ENCODE measurements at regions not wholly inside any gene's neighbourhood (a gene's known extent, or its start where the extent isn't known, plus 50 kb on each side); places are given as distances from the start of the nearest gene placed in this dataset.

DNA sequence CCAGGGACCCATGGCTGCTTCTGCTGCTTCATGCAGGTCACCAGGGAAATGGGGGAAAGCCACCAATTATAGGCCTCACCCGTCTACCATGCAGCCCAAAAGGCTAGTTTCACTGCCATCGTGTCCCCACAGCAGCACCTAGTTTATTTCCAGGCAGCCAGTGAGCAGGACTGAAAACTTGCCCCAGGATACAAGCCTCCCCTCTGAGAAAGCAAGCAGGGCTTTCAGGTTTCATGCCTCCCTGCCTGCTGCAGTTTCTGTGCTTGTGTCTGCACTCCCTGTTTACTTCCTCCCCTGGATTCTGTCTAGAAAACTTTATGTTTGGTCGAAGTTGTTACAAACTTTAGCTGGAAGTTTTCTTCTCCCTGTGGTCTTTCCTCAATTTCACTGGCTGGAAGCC lies 319.1 kb downstream of the ANXA1 start:
- DNase-seq, result no peak

- no peak for DNase-seq
Measured at GRCh38 chr9:73474002-73474600, 322.4 kb downstream of the ANXA1 start.

DNA sequence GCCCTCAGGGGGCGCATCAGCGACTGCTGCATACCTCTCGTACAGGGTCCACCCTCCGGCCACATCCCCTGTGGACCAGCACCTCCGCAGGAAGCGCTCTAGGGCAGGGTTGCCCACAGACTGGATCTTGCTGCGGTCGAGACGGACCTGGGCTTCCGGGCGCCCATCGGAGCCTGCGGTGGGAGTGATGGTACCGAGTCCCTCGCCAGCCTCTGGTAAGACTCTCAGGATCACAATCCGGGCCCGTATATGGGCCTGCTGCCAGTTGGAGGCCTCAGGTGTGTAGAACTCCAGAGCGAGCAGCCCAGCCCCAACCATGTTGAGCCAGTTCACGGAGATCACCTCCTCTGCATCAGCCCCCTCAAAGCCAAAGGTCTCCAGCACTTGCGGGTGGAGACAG lies 323.0 kb downstream of the ANXA1 start:
- DNase-seq, result no peak

DNA sequence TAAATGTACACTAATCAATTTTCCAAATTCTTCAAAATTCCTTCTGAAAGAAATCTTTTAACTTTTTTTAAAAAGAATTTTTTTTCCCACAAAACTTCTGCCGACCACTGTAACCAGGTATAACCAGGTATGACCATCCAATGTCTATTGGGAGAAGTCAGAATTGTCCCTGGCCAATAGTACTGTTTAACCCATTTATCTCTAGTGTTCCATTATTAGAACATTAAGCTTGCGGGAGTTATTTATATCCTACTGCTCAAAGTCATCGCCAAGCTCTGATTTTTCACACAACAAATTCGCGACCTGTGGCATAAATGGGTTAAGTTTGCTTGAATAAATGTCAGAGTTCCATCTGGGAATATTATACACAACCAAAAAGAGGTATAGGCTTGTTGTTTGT lies 343.2 kb downstream of the ANXA1 start:
- DNase-seq, result no peak

GRCh38 chr9:73497796-73498195 lies 346.1 kb downstream of the ANXA1 start:
- no peak for DNase-seq

DNA sequence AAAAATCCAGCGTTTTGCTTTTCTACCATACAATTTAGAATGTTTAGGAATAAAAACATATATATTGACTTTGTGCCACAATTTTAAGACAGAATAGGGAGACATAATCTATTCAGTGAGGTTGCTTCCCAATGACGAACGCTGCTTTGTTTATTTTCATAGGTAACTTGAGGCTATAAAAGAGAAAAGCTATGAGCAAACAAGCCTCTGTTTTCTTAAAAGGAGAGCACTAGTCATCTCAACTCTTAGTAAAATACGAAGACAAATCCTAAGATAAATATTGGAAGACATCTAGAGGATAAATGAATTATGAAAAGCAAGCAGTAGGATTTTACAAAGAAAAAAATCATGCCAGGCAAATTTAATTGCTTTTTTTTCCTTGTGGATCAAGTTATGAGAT lies 363.6 kb downstream of the ANXA1 start:
- no peak for DNase-seq

DNA sequence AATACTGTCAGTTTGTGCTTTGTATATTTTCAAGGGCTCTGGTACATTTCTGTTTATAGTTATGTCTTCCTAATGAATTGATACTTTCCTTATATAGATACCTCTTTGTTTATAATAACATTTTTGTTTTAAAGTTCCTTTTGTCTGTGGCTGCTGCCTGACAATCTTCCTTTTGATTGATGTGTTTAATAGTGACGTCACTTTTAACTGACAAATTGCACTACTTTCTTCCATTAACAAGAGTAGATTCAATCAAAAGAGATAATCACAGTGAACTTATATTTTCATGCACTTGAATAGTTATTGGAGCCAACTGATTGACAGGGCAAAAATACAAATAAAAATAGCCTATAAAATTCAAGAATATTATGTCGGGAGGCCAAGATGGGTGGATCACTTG lies 371.7 kb downstream of the ANXA1 start:
- DNase-seq, result no peak

DNA sequence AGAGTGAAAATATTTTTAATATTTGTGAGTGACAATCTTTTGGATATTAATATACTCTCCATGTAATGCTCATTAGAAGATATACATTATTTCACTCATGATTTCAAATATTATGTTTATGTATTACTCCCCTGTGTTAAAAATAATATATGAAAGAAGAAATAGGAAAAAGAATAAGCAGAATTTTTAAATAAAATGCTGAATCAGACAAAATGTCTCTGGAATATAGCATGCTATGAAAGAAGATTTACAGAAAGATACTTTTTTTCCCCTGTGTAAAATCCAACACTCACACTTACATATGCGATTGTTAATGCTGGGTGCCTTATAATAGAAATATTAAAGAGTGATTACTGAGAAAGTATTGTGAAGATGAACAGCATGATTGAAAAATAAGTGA lies 373.7 kb downstream of the ANXA1 start:
- DNase-seq, result no peak

DNA sequence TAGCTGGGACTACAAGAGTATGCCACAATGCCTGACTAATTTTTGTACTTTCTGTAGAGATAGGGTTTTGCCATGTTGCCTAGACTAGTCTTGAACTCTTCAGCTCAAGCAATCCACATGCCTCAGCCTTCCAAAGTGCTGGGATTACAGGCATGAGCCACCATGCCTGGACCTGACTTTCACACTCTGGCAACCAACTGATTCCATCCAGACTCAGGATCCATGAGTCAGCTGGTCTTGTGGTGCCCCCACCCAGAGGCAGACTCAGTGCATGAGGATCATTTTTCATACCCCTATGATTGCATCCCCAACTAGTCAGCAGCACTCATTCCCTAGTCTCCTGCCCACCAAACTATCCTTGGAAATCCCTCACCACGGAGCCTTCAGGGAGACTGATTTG lies 375.9 kb downstream of the ANXA1 start:
- no peak for DNase-seq

DNA sequence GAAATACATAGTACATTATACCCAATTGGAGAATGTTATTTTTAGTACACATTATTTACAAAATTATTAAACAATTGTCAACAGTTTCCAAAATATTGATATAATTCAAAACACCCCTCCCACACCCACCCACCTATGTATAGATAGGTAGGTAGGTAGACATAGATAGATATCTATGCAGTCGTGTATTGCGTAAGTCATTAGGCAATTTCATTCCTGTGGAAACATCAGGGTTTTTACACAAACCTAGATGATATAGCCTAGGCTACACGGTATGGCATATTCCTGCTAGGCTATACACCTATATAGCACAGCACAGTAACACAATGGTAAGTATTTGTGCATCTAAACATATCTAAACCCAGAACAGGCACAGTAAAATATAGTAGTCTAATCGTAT lies 377.3 kb downstream of the ANXA1 start:
- no peak for DNase-seq

DNA sequence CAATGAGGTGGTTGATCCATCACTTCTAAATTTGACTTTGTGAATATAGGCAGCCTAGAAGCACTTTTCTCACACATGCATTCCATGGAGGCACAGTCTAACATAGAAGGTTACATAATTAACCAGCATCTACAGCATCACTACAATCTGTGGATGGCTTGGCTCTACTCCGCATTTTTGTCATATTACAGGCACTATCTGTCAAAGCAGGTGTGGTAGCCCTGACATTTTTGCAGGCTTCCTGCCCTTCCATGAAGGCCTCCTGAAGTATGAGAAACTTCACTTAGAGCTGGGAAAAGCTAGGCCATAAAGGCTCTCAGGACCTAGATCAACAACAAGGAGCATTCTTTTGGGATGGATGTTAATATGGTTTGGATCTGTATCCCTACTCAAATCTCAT lies 378.0 kb downstream of the ANXA1 start:
- no peak for DNase-seq

DNA sequence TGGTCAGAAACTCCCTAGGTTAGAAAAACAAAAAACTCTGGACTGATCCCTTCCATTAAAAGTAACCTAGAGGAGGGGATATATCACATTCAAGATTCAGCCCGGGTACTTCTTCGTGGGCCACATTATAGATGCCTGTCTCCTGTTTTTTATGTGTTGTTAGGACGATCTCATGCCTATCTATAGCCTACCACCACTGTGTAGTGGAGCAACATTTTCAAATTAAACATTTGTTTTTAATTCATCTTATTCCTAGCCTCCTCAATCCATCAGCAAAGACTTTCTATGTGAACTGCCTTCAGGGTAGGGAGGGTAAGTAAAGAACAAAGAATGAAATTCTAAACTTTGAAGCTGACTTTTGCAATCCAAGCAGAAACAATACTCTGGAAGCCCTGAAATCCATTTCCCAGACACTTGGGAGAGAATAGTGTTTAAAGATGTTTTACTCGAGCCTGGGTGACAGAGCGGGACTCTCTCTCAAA lies 379.4 kb downstream of the ANXA1 start:
- DNase-seq, result no peak

DNA sequence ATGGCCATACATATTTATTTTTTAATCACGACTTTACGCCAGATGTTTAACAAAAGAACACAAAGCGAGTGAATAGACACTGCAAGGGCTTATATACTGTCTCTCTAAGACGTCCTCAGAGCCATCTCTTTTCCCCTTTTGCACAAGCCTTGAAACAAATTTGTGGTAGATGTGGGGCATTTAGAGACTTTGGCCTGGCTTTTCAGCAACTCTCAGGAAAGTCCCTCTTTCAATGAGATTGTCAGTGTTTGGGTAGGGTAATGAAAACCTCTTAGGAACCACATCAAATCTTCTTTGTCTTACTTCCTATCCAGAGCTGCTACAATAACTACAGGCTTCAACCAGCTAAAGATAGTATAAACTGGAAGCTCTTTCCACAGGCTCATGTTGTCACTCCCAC lies 380.0 kb downstream of the ANXA1 start:
- no peak for DNase-seq

GRCh38 chr9:73532985-73533384 lies 381.3 kb downstream of the ANXA1 start:
- no peak for DNase-seq

DNA sequence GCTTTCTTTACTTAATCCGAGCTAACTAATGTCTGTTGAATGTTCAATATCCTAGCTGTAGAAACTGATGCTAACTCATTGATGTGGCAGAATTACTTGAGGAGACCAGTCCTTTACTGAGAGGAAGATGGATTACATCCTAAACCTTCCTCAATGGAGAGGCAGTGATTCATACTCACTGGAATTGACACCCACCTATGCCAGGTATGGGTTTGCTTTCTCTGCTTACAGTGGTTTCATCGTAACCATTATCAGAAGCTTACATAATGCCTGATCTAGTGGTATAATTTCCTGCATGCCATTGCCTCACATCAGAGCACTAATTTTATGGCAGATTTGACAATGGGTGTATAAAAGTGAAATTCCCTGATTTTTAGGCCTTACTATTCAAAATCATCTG lies 384.7 kb downstream of the ANXA1 start:
- DNase-seq, result no peak

GRCh38 chr9:73537561-73537960 lies 385.9 kb downstream of the ANXA1 start:
- no peak for DNase-seq

GRCh38 chr9:73539881-73540390 lies 388.3 kb downstream of the ANXA1 start:
- no peak for DNase-seq

DNA sequence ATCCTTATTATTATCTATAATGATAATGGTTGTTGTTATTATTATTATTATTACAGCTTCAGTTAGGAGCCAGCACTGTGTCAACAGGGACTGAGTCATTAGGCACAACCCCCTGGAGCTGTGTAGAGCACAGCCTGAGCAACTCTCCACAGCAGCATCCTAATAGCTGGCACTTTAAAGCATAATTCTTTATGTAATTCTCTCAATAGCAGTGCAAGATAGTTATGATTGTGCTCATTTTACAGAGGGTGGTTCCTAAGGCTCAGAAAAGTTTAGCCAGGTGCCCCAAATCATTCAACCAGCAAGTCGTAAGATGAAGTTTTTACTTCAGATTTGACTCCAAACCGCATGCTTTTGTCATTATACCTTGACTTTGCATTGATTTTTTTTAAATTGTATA lies 390.3 kb downstream of the ANXA1 start:
- DNase-seq, result no peak

DNA sequence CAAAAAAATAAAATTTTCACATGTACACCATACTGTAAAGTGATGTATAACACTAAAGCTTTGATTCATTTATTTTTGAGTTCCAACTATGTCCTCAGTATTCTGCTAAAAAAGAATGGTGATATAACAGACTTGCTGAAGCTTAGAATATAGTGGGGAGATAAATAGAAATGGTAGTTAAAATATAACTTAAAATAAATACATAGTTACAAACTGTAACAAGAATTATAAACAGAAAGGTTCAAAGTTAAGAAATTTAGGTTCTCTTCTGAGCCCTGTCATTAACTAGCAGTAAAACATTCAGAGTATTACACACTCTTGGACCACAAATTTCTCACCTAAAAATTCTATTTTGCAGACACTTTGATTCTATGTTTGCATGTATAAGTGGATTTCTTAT lies 392.1 kb downstream of the ANXA1 start:
- DNase-seq, result no peak

GRCh38 chr9:73548201-73548600 lies 396.5 kb downstream of the ANXA1 start:
- DNase-seq, result no peak

- no peak for DNase-seq
Measured at GRCh38 chr9:73549991-73550390, 398.3 kb downstream of the ANXA1 start.

- DNase-seq, result no peak
Measured at GRCh38 chr9:73553295-73553694, 401.6 kb downstream of the ANXA1 start.

GRCh38 chr9:73558471-73558870 lies 406.8 kb downstream of the ANXA1 start:
- DNase-seq, result no peak

- DNase-seq, result no peak
Measured at GRCh38 chr9:73565026-73565425, 413.4 kb downstream of the ANXA1 start.

DNA sequence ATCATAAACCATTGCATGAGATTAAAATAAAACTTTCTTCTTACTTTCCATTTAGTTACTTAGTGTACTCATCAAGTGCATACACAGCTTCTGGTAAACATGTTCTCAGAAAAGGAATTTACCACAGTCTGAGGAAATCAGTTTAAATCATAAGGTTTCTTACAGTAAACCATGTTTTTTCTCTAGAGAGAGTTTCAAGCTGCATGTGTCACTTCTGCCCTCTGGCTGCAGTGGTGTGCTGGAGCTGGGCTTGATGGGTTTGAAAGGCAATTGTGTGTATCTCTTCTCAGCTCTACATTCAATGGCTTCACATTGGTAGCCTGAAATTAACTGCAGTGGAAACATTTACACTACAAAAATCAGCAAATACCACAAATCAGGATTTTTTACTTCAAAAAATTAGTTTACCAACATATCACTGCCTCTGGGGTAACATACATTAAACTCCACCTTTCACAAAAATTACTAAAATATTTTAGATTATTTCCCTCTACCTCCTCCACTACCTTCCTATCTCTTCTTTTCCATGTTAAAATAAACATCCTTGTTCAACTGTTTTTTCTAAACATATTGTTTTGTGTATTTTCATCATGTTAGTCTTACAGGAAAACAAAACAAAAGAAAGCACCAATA lies 414.3 kb downstream of the ANXA1 start:
- DNase-seq, result peak; percentile 31
